ENCODE measurements at regions not wholly inside any gene's neighbourhood (a gene's known extent, or its start where the extent isn't known, plus 50 kb on each side); places are given as distances from the start of the nearest gene placed in this dataset.
"Not testable (repeated sequence)": the region's sequence is repeated elsewhere in the genome, so short reads cannot be mapped to it uniquely, and the experiment has no call there.

DNA sequence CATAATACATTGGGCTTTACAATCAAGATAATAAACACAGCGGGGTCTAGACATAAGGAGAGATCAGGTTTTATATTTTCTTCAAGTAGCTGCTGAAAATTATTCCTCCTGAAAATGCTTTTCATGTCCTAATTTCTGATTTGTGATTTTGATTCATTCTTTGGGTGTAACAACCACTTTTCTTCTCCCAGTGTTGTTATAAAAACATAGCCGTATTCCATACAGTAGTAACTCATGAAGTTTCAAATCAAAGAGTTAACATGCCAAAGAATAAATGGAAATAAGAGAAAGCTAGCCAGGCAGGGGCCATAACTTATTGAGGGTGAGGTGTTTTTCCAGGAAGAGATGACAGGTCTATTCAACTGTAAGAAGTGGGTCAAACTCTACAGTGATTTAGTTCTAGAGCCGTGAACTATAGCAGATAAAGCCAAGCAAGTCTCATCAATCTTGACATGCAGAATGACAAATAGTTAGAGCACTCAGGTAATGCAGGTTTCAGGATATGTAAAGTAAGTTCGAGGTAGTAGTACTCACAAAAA is 934.4 kb upstream of the SLITRK1 start:
- no peak overlapping the region for H3K4me3 ChIP-seq (ENCODE audit: low read length)
- DNase-seq (ENCODE audit: low read depth, low spot score), result no peak

DNA sequence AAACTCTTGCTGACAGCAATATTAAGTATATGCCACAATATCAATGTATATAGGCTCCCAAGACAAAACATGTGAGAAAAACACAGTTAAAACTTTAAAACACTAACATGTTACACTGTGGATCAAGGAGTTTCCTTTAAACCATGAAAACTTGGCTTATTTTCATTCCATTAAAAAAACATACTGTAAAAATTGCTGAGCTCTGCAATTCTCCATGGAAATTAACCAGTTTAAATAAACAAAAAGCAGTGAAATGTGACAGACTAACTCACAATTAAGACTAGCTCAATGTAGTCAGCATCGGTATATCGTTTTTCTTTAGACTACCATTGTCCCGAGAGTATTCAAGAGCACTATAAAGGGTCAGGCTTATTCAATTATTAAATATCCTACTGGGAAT is 930.5 kb upstream of the SLITRK1 start:
- DNase-seq (ENCODE audit: low read depth, low spot score), result no peak
- no peak overlapping the region for H3K4me3 ChIP-seq (ENCODE audit: low read length)

DNA sequence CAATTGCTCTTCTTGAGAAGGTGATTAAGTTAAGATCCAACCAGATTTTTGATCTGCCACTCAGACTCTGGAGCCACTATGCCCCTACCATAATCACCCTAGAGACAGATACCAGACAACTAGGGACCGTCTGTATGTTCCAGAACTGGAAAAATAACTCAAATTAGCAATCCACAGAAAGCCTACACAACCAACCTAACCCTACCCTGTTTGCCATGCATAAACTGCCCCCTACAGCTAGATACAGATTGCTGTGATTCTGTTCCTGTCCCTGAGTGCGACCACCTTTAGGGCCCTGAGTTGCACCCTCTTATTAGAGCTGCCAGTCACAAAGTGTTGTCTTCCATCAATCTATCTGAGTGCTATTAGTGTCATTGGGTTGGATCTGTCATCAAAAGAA is 929.8 kb upstream of the SLITRK1 start:
- no peak for DNase-seq (ENCODE audit: low read depth, low spot score)

DNA sequence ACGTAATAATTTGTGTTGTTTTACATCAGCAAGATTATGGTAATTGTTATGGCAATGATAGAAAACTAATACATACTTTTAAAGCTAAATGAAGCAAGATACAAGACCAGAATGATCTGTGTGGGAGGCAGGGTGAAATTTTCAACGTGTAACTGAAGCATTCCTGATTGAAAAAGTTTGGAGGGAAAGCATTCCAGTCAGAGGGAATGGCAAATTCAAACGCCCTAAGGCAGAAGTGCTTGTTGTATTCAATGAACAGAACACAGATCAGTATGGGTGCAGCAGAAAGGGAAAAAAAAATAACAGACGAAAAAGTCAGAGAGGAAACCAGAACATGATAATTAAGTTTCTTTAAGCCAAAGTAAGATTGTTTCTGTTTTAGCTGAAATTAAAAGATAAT is 928.5 kb upstream of the SLITRK1 start:
- no peak for DNase-seq (ENCODE audit: low read depth, low spot score)

More for the DNA sequence above, 929.8 kb upstream of the SLITRK1 start:
- no peak overlapping the region for H3K4me3 ChIP-seq (ENCODE audit: low read length)

DNA sequence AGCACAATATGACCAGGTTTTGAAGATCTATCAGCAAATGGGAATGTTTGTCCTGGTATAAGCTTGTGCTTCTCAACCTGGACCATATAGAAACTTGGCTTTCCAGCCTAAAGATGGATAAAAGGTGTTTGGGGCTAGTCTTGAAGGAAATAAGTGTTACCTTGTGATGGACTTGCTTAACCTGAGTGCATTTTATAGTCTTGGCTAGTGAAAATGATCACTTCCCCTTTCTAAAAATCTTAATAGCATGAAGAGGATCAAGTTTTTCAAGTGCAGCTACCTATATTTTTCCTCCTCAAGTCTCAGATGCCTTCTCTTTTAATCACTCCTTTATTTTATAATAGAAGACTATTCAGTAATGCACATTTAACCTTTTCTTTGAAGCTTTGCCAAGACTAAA is 919.8 kb upstream of the SLITRK1 start:
- DNase-seq (ENCODE audit: low read depth, low spot score), result no peak
- H3K4me3 ChIP-seq (ENCODE audit: low read length), result no peak overlapping the region

More for the DNA sequence above, 928.5 kb upstream of the SLITRK1 start:
- H3K4me3 ChIP-seq (ENCODE audit: low read length), result no peak overlapping the region

DNA sequence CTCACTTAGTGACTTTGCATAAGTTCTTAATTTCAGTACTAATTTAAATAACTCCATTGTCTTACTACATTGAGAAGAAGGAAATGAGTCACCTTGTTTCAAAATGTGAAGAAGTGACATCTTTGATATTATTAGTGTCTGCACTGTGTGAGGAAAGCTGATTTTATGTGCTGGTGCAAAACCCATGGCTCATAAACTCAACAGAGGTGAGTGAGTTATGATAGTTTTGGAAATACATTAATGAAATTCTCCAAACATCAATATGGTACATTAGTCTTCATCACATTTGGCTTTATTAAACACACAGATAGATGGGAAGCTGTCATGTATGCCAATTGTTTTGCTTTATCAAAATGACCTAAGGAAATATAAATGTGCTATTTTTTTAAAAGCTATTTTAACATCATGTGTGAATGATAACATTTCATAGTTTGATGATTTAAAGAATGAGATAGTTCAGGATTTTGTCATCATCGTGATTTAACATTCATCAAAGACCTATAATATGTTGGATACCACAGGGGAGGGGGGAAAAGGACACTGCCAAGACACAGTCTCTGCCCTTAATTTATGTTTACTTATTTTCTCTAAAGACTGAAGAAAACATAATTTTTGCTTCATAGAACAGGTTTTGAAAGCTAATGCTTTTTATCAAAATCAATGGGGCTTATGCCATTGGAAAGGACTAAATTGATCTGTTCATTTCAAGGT is 902.3 kb upstream of the SLITRK1 start:
- no peak overlapping the region for H3K4me3 ChIP-seq (ENCODE audit: low read length)
- no peak for DNase-seq (ENCODE audit: low read depth, low spot score)

DNA sequence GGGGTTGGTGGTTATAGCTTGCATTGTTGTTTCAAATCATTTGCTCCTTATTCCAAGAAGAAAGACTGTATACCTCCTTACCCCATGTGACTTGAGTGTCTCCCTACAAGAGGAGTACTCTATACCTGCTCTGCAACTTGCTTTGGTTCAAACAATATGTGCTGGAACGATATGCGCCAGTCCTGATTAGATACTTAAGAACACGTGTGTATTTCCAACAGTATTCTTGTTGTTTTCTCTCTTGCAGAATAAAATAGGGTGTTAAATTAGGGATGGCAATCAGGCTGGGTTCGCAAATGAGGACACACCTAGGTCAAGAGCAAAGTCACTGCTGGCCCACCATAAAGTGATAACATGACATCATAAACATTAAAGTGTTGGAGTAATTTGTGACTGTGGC is 895.0 kb upstream of the SLITRK1 start:
- H3K4me3 ChIP-seq (ENCODE audit: low read length), result no peak overlapping the region
- DNase-seq (ENCODE audit: low read depth, low spot score), result no peak

DNA sequence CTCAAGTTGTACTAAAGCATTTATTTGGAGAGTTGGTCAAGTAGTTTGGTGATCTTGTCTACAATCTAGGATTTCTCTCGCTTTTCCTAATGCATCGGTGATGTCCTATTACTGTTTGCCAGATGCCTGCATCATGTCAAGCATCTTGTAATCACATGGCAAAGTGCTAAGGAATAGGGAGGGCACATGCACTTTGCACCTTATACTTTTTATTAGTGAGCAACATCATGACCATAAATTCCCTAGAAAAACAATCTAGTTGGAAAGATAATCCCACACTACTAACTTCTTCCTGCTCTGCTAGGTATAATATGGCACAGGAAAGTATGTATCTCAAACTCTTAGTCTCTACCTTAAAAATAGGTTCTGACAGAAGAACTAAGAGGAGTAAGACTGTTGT is 894.3 kb upstream of the SLITRK1 start:
- no peak overlapping the region for H3K4me3 ChIP-seq (ENCODE audit: low read length)
- no peak for DNase-seq (ENCODE audit: low read depth, low spot score)

DNA sequence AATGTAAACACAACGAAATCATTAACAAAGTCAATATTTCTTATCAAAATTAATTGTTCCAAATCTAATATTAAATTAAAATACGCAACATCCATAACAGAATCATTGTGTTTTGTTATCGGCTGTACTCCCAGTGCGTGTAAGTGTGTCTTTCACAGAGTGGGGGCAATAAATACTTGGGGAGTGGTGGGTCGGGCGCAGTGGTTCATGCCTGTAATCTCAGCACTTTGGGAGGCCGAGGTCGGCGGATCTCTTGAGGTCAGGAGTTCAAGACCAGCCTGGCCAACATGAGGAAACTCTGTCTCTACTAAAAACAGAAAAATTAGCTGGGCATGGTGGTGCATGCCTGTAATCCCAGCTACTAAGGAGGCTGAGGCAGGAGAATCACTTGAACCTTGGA is 893.6 kb upstream of the SLITRK1 start:
- H3K4me3 ChIP-seq (ENCODE audit: low read length); DNase-seq (ENCODE audit: low read depth, low spot score): not testable (repeated sequence)

DNA sequence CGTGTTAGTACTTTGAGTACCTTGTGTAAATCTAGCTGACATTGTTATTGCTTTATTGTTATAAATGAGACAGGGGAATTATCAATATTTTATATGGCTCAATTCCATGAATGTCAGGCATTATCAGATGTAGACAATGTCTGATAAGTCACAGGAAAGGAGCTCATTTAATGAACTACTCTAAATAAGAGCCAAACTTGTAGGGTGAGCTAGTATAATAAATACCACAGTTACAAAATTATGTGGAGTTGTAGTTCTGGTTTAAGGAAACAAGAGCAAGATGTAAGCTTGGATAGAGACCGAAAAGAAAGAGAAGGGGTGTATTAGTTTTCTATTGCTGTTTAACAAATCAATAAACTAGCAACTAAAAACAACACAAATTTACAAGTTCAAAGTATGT is 891.8 kb upstream of the SLITRK1 start:
- H3K4me3 ChIP-seq (ENCODE audit: low read length), result no peak overlapping the region
- no peak for DNase-seq (ENCODE audit: low read depth, low spot score)

DNA sequence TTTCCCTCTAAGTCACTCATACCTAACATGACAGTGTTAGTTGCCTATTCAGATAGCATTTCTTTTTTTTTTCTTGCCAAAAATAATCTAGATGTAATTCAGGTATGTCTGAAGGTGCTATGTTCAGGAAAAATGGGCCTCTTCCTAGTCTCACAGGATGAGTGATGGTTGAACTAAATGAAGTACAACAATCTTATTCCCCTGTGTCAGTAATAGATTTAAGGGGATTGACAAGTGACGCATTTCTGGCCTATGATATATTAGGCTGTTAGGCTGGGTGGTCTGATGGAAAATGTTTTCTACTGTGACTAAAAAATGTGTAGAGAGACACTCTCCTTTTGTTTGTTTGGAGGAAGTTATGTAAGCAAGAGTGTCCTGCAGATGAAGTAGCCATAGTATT is 878.7 kb upstream of the SLITRK1 start:
- no peak overlapping the region for H3K4me3 ChIP-seq (ENCODE audit: low read length)
- DNase-seq (ENCODE audit: low read depth, low spot score), result no peak

DNA sequence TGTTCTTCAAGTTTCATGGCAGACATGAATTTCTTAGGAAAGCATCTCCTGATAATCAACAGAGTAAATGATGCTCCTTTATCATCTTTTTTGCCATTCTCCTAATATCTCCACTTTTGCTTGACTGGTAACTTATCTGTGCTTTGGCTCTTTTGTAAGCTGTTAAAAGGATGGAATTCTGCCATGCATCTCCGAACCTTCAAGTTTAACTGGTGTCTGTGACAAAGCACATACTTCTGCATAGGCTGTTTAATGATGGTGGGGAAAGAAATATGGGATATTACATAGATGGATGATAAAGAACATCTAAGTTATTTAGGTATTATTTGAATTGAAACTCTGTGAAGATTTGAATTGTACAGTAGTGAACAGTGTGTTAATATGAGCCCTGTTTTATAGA is 866.9 kb upstream of the SLITRK1 start:
- DNase-seq (ENCODE audit: low read depth, low spot score), result no peak

DNA sequence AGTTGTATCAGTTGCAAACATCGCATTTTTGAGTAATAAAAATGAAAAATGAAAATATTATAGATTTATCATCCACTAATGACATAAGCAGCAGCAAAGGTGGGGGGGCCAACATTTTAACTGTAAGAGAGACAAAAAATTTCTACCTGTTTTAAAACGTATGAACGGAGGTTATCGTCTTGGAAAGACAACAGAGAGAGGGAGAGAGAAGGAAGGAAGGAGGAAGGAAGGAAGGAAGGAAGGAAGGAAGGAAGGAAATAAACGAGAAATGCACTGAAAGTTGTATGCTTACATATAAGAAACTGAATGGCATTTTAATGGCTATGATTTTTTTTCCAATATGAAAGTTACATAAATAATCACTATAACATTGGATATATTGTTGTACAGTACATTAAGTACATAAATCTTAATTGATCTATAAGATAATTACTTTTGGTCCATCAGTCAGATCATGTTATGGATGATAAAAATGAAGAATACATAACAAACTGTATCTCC is 862.8 kb upstream of the SLITRK1 start:
- H3K4me3 ChIP-seq (ENCODE audit: low read length), result no peak overlapping the region
- no peak for DNase-seq (ENCODE audit: low read depth, low spot score)

More for the DNA sequence above, 866.9 kb upstream of the SLITRK1 start:
- H3K4me3 ChIP-seq (ENCODE audit: low read length), result no peak overlapping the region

DNA sequence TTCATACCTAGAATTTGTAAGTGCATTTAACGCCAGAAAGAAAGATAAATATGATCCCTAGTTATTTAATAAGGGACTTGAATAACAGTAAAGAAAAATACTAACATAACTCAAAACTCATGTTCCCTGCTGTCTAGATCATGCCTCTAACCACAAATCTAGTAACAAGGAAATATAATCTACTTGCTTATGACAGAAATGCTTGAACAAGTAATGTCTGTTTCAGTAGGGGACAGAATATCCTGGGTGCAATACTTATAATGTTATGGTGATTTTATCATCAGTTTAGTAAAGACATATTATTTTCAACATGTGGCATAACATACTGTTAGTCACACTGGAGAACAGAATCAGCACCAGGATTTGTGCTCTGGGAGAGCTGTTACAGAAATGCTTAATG is 861.9 kb upstream of the SLITRK1 start:
- no peak for DNase-seq (ENCODE audit: low read depth, low spot score)
- H3K4me3 ChIP-seq (ENCODE audit: low read length), result no peak overlapping the region

DNA sequence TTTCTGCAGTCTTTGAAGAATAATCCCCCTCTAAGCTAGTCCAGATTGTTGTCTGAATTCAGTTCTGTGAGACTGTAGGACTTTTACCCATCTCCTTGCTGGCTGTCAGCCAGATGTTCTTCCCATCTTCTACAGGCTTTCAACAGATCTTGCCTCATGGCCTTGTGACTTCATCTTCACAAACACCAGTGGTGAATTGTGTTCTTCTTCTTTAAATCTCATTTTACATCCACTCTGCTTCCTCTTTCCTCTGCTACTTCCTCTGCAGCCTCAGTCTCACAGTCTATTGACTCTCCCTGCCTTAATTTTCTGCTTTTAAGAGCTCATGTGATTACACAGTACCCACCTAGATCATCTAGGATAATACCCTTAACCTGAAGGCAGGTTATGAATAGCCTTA is 859.0 kb upstream of the SLITRK1 start:
- no peak overlapping the region for H3K4me3 ChIP-seq (ENCODE audit: low read length)
- no peak for DNase-seq (ENCODE audit: low read depth, low spot score)

DNA sequence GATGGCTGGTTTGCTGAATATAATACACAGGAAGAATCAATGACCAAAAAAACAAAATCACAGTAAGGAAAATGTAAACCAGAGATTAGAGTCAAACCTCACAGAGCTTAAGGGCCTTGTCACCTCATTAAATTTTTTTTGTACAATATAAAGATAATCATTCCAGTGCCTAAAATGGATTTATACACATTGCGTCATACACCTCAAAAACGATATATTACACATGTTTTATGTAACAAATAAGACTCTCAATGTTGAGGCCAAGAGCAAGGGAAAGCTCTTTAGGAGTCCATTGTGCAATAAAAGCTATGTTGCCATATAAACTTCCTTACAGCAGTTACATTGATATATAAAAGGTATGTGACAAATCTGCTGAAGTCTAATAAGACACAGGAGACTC is 856.7 kb upstream of the SLITRK1 start:
- H3K4me3 ChIP-seq (ENCODE audit: low read length), result no peak overlapping the region

DNA sequence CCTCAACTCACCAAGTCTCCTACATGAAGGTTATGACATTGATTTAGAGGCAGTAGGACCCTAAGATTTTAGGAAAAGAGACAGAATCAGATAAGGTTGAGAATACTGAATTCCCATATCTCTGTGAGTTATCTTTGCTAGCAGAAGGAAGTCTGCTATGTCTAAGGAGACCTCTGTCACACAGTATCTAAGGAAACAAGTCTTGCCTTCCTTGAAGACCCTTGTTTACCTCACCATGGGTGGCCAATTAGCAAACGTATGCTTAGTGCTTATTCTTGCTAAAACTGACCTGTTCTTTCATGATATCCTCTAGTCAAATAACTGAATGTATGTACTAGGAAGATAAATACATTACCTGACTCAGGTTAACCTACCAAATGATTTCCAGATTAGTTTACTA is 855.4 kb upstream of the SLITRK1 start:
- DNase-seq (ENCODE audit: low read depth, low spot score), result no peak

More for the DNA sequence above, 856.7 kb upstream of the SLITRK1 start:
- no peak for DNase-seq (ENCODE audit: low read depth, low spot score)

DNA sequence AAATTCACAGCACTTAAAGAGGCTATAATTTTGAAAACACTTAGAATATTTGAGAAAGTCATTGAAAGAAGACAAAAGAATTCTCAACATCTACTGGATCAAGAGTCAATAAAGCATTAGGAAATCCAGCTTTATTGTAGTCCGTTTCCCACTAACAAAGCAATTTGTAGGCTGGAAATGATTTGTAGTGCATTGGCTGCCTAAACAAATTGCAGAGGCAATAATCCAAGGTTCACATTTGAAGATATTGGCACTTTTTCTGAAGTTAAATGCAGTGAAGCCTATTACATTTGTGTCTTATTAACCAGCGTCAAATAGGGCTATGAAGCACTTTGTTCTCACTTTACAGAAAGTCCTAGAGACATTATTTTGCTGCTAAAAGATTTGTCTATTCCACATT is 848.1 kb upstream of the SLITRK1 start:
- no peak overlapping the region for H3K4me3 ChIP-seq (ENCODE audit: low read length)
- DNase-seq (ENCODE audit: low read depth, low spot score), result no peak

More for the DNA sequence above, 855.4 kb upstream of the SLITRK1 start:
- no peak overlapping the region for H3K4me3 ChIP-seq (ENCODE audit: low read length)

DNA sequence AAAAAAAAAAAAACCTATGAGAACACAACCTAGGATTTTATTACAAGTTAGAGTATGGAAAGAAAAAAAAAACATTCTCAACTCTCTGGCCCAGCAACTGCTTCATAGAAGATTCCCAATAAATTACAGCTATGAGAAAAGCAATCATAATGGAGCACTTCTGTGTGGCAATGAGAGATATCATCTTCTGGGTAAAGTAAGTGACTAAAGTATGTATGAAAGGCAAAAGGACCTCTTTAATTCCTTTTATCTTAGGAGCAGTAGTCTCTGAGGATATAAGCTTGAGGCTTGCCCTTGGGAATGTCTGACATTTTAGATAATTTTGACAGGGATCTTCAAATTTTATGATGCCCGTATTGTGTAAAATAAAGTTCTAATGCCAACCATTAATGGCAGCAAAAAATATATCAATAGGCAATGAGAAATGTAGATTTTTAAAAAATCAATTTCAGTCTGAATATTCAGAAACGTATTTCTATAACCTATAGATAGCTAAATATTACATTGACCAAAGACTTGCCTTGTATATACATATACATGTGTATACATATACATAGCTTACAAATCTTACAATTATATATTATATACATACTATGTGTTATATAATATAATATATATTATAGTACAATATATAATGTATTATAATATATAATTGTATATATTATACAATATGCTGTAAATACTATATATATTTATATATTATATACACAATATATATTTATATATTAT is 823.9 kb upstream of the SLITRK1 start:
- H3K4me3 ChIP-seq (ENCODE audit: low read length), result no peak overlapping the region
- DNase-seq (ENCODE audit: low read depth, low spot score), result no peak

DNA sequence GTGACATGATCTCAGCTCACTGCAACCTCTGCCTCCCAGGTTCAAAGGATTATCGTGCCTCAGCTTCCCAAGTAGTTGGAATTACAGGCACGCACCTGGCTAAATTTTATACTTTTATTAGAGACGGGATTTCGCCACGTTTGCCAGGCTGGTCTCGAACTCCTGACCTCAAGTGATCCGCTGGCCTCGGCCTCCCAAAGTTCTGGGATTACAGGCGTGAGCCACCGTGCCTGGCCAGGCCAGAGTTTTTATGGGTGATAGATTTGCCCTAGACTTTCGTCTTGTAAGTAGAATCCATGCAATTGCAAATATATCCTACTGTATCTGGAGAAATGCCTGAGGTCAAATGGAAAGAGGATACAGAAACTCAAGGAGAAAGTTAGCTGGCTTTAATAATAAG is 819.9 kb upstream of the SLITRK1 start:
- no peak overlapping the region for H3K4me3 ChIP-seq (ENCODE audit: low read length)
- DNase-seq (ENCODE audit: low read depth, low spot score), result no peak

Data from Jurkat, Clone E6-1 (cell line).